ENCODE measurements at regions not wholly inside any gene's neighbourhood (a gene's known extent, or its start where the extent isn't known, plus 50 kb on each side); places are given as distances from the start of the nearest gene placed in this dataset.

DNA sequence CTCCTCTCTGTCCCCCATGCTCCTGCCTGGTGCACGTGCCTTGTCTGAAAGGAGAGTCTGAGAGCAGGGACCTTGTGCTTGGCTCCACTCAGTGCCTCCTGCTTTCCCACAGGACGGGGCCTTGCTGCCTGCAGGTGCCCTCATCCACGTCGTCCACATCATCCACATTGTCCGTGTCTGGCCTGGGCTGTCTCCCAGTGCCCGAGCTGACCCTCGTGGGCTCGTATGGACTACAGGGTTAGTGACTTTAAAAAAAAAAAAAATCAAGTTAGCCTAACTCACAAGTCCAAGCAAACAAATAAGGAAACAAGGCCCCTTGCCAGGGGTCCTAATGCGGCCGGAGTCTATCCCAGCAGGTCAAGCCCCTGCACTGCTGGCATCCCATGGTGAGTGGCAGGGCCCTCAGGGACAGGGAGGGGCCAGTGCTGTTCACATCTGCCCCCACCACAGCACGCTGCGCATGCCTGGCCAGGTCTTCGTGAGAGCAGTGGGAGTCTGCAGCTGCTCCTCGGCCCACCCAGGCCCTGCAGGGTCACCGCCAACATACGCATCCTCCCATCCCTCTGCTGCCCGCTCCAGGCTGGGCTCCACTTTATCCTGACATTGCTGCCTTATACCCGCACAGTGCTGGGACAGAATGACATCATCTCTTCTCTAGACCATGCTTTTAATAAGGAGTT, 232.6 kb downstream of the NDUFA10 start:
- TF ChIP-seq EZH2 (IDR thresholded peaks at IDR 0.05; ENCODE audit: borderline replicate concordance, low read depth, low read length, severe bottlenecking) (no peak), JUN (IDR thresholded peaks at IDR 0.05; ENCODE audit: borderline replicate concordance, insufficient read depth, insufficient read length, low read depth) (no peak), FOS (IDR thresholded peaks at IDR 0.05; ENCODE audit: borderline replicate concordance, insufficient read depth, low read length) (no peak), POLR2A (IDR thresholded peaks at IDR 0.05; ENCODE audit: low read depth, low read length) (no peak), POLR2AphosphoS5 (IDR thresholded peaks at IDR 0.05; ENCODE audit: insufficient read depth, low read depth, low read length) (no peak), GATA2 (IDR thresholded peaks at IDR 0.05; ENCODE audit: insufficient read depth, insufficient read length, low read depth, low read length) (no peak), MAX (IDR thresholded peaks at IDR 0.05; ENCODE audit: insufficient read depth, insufficient read length) (no peak)
- TF ChIP-seq, protein P1, sequence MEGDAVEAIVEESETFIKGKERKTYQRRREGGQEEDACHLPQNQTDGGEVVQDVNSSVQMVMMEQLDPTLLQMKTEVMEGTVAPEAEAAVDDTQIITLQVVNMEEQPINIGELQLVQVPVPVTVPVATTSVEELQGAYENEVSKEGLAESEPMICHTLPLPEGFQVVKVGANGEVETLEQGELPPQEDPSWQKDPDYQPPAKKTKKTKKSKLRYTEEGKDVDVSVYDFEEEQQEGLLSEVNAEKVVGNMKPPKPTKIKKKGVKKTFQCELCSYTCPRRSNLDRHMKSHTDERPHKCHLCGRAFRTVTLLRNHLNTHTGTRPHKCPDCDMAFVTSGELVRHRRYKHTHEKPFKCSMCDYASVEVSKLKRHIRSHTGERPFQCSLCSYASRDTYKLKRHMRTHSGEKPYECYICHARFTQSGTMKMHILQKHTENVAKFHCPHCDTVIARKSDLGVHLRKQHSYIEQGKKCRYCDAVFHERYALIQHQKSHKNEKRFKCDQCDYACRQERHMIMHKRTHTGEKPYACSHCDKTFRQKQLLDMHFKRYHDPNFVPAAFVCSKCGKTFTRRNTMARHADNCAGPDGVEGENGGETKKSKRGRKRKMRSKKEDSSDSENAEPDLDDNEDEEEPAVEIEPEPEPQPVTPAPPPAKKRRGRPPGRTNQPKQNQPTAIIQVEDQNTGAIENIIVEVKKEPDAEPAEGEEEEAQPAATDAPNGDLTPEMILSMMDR (IDR thresholded peaks at IDR 0.05; ENCODE audit: extremely low read depth in 1 of 2, insufficient read depth in 1 of 2, low read depth in 1 of 2, low read length in 2 of 2), result no peak
